ENCODE measurements at regions not wholly inside any gene's neighbourhood (a gene's known extent, or its start where the extent isn't known, plus 50 kb on each side); places are given as distances from the start of the nearest gene placed in this dataset.
"Not testable (repeated sequence)": the region's sequence is repeated elsewhere in the genome, so short reads cannot be mapped to it uniquely, and the experiment has no call there.

GRCh38 chr5:174476001-174476400 is 248.4 kb upstream of the MSX2 start:
- TF ChIP-seq, protein P1, sequence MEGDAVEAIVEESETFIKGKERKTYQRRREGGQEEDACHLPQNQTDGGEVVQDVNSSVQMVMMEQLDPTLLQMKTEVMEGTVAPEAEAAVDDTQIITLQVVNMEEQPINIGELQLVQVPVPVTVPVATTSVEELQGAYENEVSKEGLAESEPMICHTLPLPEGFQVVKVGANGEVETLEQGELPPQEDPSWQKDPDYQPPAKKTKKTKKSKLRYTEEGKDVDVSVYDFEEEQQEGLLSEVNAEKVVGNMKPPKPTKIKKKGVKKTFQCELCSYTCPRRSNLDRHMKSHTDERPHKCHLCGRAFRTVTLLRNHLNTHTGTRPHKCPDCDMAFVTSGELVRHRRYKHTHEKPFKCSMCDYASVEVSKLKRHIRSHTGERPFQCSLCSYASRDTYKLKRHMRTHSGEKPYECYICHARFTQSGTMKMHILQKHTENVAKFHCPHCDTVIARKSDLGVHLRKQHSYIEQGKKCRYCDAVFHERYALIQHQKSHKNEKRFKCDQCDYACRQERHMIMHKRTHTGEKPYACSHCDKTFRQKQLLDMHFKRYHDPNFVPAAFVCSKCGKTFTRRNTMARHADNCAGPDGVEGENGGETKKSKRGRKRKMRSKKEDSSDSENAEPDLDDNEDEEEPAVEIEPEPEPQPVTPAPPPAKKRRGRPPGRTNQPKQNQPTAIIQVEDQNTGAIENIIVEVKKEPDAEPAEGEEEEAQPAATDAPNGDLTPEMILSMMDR (IDR thresholded peaks at IDR 0.05) = not testable (repeated sequence)
- not testable (repeated sequence) for TF ChIP-seq POLR2A (IDR thresholded peaks at IDR 0.05); POLR2AphosphoS5 (IDR thresholded peaks at IDR 0.05; ENCODE audit: insufficient read depth in 1 of 2, low read depth in 1 of 2)
